ENCODE measurements at regions not wholly inside any gene's neighbourhood (a gene's known extent, or its start where the extent isn't known, plus 50 kb on each side); places are given as distances from the start of the nearest gene placed in this dataset.

GRCh38 chr3:102090721-102091045 lies 241.4 kb downstream of the NFKBIZ start:
- 76 to 93% (median 85%) methylated on average over 3 of the region's 3 CpGs for WGBS, 5 donors
- no peaks in the 10 kb centered on the region for H3K27me3 ChIP-seq (replicated peaks in 1 of 7)
- no peak overlapping the region for H3K27ac ChIP-seq
- H3K4me1 ChIP-seq = no peaks in the 10 kb centered on the region
- no peaks in the 10 kb centered on the region for H3K36me3 ChIP-seq
- intact Hi-C loops (cut with DNase I; ENCODE audit: low total_unique reads) = no loop called here
- H3K4me3 ChIP-seq = no peak overlapping the region
- no peaks in the 10 kb centered on the region for H3K9me3 ChIP-seq
- no peak for DNase-seq
- TF ChIP-seq POLR2A (IDR thresholded peaks at IDR 0.05) (no peak), CTCF (IDR thresholded peaks at IDR 0.05 in 8 of 11, conservative IDR thresholded peaks at IDR 0.05 in 3 of 11) (no peak), POLR2AphosphoS5 (IDR thresholded peaks at IDR 0.05) (no peak)

GRCh38 chr3:102091358-102091757 lies 242.0 kb downstream of the NFKBIZ start:
- Histone ChIP-seq H3K4me3 (no peak overlapping the region), H3K27ac (no peak overlapping the region), H3K4me1 (peaks cover 0 to 4% (median 0%) of the 10 kb centered on the region in 6 donors), H3K36me3 (no peaks in the 10 kb centered on the region), H3K9me3 (no peaks in the 10 kb centered on the region), H3K27me3 (replicated peaks in 1 of 7) (no peaks in the 10 kb centered on the region)
- no peak for DNase-seq
- WGBS, 5 donors = 87 to 97% (median 91%) methylated on average over 2 of the region's 2 CpGs
- no peak for TF ChIP-seq POLR2A (IDR thresholded peaks at IDR 0.05)
- no peak for TF ChIP-seq POLR2AphosphoS5 (IDR thresholded peaks at IDR 0.05)
- no peak for TF ChIP-seq CTCF (IDR thresholded peaks at IDR 0.05 in 8 of 11, conservative IDR thresholded peaks at IDR 0.05 in 3 of 11)
- intact Hi-C loops (cut with DNase I; ENCODE audit: low total_unique reads) = no loop called here

GRCh38 chr3:102092617-102093466 lies 243.5 kb downstream of the NFKBIZ start:
- TF ChIP-seq CTCF (IDR thresholded peaks at IDR 0.05 in 8 of 11, conservative IDR thresholded peaks at IDR 0.05 in 3 of 11) (no peak), POLR2AphosphoS5 (IDR thresholded peaks at IDR 0.05) (no peak)
- intact Hi-C loops (cut with DNase I; ENCODE audit: low total_unique reads) = no loop called here
- no peak for DNase-seq
- no peak overlapping the region for H3K27ac ChIP-seq
- H3K27me3 ChIP-seq (replicated peaks in 1 of 7) = no peaks in the 10 kb centered on the region
- no peak overlapping the region for H3K4me3 ChIP-seq
- no peaks in the 10 kb centered on the region for H3K9me3 ChIP-seq
- 24 to 37% (median 33%) methylated on average over 5 of the region's 5 CpGs for WGBS, 5 donors
- H3K4me1 ChIP-seq = peaks cover 0 to 4% (median 0%) of the 10 kb centered on the region in 6 donors
- no peaks in the 10 kb centered on the region for H3K36me3 ChIP-seq

- DNase-seq = no peak
- H3K27me3 ChIP-seq (replicated peaks in 1 of 7) = no peaks in the 10 kb centered on the region
- intact Hi-C loops (cut with DNase I; ENCODE audit: low total_unique reads) = no loop called here
- H3K9me3 ChIP-seq = no peaks in the 10 kb centered on the region
- H3K4me1 ChIP-seq = peaks cover 0 to 4% (median 0%) of the 10 kb centered on the region in 6 donors
- no peak overlapping the region for H3K27ac ChIP-seq
- H3K4me3 ChIP-seq = no peak overlapping the region
- H3K36me3 ChIP-seq = no peaks in the 10 kb centered on the region
- TF ChIP-seq POLR2A (IDR thresholded peaks at IDR 0.05) = no peak
Measured at GRCh38 chr3:102094506-102094905, 245.2 kb downstream of the NFKBIZ start.

Measured in spleen (tissue), 11 donors.